CD4-positive, alpha-beta T cell treated with Interleukin-4 for 4 hours (primary cell): ENCODE measurements at regions not wholly inside any gene's neighbourhood (a gene's known extent, or its start where the extent isn't known, plus 50 kb on each side); places are given as distances from the start of the nearest gene placed in this dataset.
A peak's percentile ranks its signal among the peaks of the same experiment; 100 is the strongest.

Source experiments
- DNase-seq: peaks from one replicate; pipeline ENCODE4 v3.0.0-alpha.2; 2020

- DNase-seq: no peak
These were observed 133.6 kb downstream of the UBE2E3 start for GRCh38 chr2:181114021-181114420.

GRCh38 chr2:181116261-181116660, 135.9 kb downstream of the UBE2E3 start:
- DNase-seq: no peak

- no peak for DNase-seq
These were observed 137.0 kb downstream of the UBE2E3 start for GRCh38 chr2:181117206-181117925.

- DNase-seq: no peak
These were observed 140.2 kb downstream of the UBE2E3 start for GRCh38 chr2:181120625-181121024.

DNA sequence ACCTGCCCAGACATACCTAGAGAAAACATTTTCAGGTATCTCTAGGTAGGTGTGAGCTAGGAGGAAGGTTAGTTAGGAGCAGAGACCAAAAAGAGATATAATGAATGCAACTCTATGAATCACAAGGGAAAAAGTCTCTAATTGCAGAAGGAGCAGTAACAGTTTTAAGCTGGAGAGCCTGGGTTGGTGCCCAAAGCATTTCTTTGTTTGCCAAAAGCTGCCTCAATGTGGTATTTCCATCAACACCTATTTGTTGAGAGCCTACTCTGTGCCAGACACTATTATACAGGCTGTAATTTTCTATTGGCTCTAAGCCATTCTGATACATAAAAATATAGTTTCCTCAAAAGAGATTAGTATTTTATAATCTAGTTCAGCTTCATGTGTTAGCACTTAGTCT, 141.6 kb downstream of the UBE2E3 start:
- DNase-seq: no peak

DNA sequence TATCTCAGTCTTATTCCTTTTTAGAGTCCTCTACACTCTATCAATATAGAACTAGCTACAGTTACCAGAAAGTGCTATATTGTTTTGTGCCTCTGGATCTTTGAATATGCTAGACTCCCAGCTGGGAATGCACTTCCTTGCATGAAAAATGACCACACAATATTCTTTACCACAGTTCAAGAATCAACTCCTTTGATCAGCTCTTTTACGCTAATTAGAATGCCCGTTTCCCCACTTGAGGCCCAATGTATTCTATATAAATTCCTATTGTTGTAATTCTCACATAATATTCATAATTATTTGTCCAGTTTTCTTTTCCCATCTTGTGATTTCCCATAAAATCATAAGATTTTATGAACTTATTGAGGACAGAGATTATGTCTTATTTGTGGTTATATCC, 142.2 kb downstream of the UBE2E3 start:
- no peak for DNase-seq

DNA sequence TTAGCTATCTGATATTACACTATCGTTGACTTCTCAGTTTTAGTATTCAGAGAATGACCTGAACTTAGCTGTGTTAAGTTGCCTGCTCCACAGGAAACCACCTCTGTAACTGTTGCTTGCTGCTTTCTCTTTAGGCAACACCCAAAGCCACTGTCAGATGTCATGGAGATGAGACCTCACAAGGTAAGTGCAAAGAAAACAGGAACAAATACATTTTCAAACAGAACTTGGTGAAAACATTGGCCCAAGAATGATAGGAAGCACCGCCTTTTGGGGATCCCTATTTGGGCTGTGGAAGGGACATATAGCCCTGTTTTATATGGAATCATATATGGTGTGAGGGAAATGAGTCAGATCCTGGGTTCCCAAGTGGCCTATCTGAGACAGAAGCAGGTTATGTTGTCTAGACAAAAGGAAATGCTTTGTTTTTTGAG, 143.4 kb downstream of the UBE2E3 start:
- DNase-seq: peak; percentile 96

DNA sequence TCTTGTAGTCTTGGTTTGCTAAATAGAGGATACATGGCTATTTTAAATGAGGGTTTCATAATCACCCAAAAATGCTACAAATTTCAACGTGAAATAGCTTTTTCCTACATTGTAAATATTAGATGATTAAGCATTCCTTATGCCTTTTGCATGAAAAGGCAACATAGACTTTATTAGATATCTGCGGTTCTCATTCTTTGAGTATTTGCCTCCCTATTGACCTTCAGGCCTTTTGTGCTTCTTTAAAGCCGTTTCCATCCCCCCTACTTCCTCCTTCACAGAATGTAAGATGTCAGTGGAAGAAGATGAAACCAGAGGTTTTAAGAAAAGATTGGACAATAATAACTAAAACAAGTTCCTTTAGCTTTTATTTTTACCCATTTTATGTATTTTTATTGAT, 144.1 kb downstream of the UBE2E3 start:
- no peak for DNase-seq

DNA sequence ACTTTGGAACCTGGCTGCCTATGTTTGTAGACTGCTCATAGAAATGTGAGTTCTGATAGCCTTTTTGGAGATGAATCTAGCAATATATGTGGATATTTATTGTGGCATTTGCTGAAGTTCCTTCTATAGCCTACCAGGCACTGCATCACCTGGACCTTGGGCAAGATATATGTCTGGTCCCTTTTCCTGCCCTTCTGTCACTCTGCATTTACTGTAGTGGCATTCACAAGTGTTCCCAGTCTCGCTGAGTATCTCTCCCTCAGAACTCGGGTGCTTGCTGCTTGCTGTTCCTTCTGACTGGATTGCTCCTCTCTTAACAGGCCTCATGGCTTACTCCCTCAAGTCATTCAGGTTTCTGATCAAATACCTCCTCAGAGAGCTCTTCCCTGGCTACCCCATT, 145.0 kb downstream of the UBE2E3 start:
- DNase-seq: no peak

DNA sequence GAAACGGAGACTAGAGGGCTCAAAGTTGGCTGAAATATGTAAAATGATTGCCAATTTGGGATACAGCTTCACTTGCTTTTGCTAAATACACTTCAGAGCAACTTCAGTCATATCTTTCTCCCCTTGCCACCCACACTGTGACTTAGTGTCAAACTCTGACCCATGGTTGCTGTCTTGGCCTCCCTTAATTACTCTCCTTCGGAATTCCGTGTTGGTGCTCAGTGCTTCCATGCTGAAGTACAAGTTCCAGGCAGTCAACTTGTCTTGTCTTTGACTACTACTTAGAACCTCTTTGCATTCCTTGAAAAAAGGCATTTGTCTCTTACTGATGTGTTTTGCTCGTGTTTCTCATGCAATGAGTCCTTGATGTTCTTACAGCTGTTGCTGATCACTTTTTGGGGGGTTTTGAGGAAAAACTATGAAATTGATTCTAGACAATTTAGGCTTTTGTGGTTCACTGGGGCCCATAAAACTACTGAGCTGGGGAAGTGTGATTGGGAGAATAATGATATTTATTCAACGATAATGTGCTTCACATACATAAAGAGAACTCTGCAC, 146.0 kb downstream of the UBE2E3 start:
- DNase-seq: no peak

DNA sequence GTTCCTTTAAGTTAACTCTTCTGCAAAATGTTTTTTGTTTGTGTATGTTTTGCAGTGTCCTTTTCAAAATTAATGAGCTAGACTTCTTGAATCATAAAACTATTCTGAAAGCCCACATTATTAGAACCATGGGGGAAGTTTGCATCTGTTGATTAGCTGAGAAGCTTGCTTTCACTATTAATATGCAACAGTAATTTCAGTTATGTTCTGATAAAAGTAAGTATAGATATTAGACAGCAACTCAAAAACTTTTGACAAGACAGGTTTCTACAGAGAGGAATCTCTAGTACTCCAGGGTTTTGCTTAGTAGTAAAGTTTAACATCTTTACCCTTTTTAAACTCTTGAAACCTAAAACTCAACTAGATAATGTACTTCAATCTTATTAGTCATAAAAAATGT, 147.8 kb downstream of the UBE2E3 start:
- DNase-seq: no peak

DNA sequence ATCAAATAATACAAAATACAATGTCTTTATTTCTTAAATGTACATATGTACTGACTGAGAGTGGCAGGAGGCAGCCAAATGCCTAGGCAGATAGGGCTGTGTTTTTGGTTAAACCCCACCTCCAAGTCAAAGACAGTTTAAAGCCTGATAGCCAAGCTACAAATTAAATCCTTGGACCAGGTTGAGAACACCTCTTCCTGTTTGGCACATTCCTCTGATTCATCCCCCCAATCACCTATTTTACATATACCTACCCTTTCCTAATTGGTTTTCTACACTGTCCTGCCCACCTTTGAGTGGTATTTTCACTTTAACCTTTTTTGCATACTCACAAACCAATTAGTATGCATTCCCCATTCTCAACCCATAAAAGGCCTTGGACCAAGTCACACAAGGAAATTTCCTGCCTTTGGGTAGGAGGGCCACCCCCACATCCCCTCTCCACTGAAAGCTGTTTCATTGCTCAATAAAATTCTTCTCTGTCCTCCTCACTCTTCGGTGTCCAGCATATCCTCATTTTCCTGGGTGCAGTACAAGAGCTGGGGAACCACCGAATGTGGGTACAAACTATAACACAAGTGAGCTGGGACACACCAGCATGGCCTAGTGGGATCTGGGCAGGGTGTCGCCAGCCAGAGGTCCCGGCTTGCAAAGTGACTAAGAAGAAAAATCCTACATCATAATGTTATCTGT, 149.1 kb downstream of the UBE2E3 start:
- peak; percentile 53 for DNase-seq

GRCh38 chr2:181130686-181131085, 150.3 kb downstream of the UBE2E3 start:
- no peak for DNase-seq

GRCh38 chr2:181131584-181131983, 151.2 kb downstream of the UBE2E3 start:
- DNase-seq: no peak

GRCh38 chr2:181138816-181139215, 158.4 kb downstream of the UBE2E3 start:
- no peak for DNase-seq

- no peak for DNase-seq
These were observed 159.4 kb downstream of the UBE2E3 start for GRCh38 chr2:181139831-181140230.

GRCh38 chr2:181140414-181140813, 160.0 kb downstream of the UBE2E3 start:
- no peak for DNase-seq

DNA sequence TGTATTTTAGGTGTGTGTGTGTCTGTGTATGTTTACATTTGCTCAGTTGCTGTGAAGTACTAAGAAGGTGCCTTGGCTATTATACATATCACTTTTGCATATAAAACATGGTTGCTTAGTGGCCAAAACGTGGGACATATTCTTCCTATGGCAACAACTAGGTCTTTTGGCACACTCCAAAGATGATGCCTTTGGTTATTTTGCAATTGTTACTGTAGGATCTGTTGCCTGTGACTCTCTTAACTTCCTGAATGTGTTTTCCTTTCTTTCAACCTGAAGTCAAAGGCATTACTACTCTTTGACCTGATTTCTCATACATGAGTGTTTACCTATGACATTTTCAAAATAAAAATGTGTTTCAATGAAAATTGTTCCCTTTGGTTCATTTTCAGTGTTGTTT, 160.5 kb downstream of the UBE2E3 start:
- no peak for DNase-seq

DNA sequence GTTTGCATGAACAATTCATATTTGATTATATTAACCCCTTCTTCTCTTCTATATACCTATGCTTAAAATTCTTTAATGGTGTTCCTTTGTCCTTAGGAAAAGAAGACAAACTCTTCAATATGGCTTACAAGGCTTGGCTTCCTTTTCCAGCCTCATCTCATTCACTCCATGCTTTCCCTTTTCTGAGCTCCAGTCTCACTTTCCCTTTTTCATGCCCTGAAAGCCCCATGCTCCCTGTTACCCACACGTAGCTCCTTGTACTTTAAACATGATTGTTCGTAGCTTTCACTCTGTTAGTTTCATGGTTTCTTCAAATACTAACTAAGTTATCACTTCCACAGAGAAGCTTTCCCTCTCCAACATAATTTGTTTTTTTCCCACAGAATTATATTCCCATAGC, 161.3 kb downstream of the UBE2E3 start:
- DNase-seq: no peak

GRCh38 chr2:181142514-181142913, 162.1 kb downstream of the UBE2E3 start:
- DNase-seq: peak; percentile 55

DNA sequence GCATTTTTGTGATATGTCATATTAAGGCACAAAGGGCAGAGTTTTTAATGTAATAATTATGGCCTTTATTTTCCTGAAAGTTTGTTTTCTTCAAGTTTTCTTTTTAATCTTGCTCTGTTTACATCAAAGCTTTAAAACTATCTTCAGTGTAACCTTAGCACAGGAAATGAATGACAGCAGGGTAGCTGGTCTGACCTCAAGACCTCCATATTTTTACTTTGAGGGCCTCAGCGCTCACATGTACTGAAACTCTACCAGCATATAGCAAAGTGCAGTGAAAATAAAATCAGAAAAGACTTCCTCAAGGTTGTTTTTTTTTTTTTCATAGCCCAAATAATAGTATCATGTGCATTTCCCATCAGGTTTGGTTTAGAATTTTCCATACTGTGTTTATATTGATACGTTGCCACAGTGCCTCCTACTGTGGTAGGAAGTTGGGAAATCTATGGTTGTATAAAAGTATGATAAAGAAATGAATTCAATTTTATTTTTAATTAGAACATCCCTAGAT, 163.4 kb downstream of the UBE2E3 start:
- DNase-seq: peak; percentile 63

DNA sequence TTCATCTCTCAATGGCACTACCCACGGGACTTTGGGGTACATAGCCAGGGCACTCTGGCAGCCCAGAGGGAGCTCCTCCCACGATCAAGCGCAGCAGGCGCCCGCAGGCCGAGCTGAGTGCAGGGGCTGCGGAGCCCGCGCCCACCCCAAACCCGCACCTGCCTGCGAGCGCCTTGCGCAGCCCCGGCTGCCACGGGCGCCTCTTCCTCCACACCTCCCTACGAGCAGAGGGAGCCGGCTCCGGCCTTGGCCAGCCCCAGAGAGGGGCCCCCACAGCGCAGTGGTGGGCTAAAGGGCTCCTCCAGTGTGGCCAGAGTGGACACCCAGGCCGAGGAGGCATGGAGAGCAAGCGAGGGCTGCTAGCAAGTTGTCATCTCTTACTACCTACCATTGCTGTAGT, 165.2 kb downstream of the UBE2E3 start:
- DNase-seq: no peak

DNA sequence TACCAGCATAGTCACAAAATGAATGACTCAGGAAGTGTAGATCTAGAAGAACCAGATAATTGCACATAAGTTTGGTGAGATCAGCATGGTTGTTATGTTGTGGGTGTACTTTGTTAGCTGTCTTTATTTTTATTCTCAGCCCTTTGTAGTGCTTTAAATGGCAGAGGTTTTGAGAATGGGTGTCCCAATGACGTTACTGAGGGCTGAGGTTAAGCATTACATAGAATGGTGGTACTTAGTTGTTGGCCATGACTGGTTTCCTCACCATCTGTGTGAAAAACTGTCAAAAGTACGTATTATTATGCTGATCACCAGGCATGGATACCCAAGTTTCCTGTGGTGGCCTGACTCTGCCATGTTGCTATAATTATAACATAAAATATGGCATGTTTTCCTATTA, 165.8 kb downstream of the UBE2E3 start:
- peak; percentile 58 for DNase-seq

GRCh38 chr2:181149056-181149455, 168.7 kb downstream of the UBE2E3 start:
- DNase-seq: no peak
